Kidney (tissue), 13 donors: ENCODE measurements at regions not wholly inside any gene's neighbourhood (a gene's known extent, or its start where the extent isn't known, plus 50 kb on each side); places are given as distances from the start of the nearest gene placed in this dataset.
"Not testable (repeated sequence)": the region's sequence is repeated elsewhere in the genome, so short reads cannot be mapped to it uniquely, and the experiment has no call there.

Source experiments
- DNase-seq, 5 donors: peaks; one replicate each; pipeline ENCODE4 v3.0.0-alpha.2; 2013 to 2020
- FAIRE-seq: peaks from 2 replicates; lab custom pipeline; 2012; peaks lifted over from hg19 to GRCh38; lab: Jason Lieb, UNC
- H3K27ac ChIP-seq, 2 donors: one replicate each; pipeline ENCODE4 v1.7.0; 2013; ENCODE audit warnings: low read depth in 2 of 2, low read length in 2 of 2, inconsistent platforms in 1 of 2
- H3K27me3 ChIP-seq: one replicate; pipeline ENCODE4 v1.7.1; 2013; ENCODE audit warnings: low read length, inconsistent platforms; ENCODE audit not compliant: control insufficient read depth, insufficient read depth
- H3K36me3 ChIP-seq, 3 donors: one replicate each; pipeline versions ENCODE4 v1.7.0 to v1.7.1; 2013; ENCODE audit warnings: low read length in 3 of 3, control low read depth in 1 of 3, inconsistent platforms in 1 of 3; ENCODE audit not compliant: insufficient read depth in 3 of 3, control insufficient read depth in 2 of 3
- H3K4me1 ChIP-seq, 3 donors: one replicate each; pipeline versions ENCODE4 v1.7.0 to v1.7.1; 2013; ENCODE audit warnings: low read length in 3 of 3, inconsistent platforms in 1 of 3, low read depth in 1 of 3; ENCODE audit not compliant: control insufficient read depth in 2 of 3, insufficient read depth in 2 of 3
- H3K4me3 ChIP-seq, 3 donors: one replicate each; pipeline versions ENCODE4 v1.7.0 to v1.8.1; 2013; ENCODE audit warnings: low read length in 3 of 3, control low read depth in 1 of 3, inconsistent platforms in 1 of 3
- H3K9ac ChIP-seq, 3 donors: one replicate each; pipeline versions ENCODE4 v1.7.0 to v1.7.1; 2013; ENCODE audit warnings: low read length in 3 of 3, control low read depth in 1 of 3, inconsistent platforms in 1 of 3
- H3K9me3 ChIP-seq, 3 donors: one replicate each; pipeline versions ENCODE4 v1.7.0 to v1.7.1; 2013; ENCODE audit warnings: low read length in 3 of 3, control low read depth in 1 of 3, inconsistent platforms in 1 of 3; ENCODE audit not compliant: control insufficient read depth in 2 of 3, insufficient read depth in 1 of 3
- intact Hi-C: fragments of 100-400 bp; cut with DNase I; formaldehyde crosslinking; loops from one replicate; pipeline ENCODE4 v1.11.1; 2022
- TF ChIP-seq, protein P1 (sequence below): IDR thresholded peaks from 3 replicates; pipeline ENCODE4 v1.5.1; 2012; ENCODE audit warnings: mild to moderate bottlenecking, moderate library complexity, borderline replicate concordance; ENCODE audit not compliant: insufficient read depth; ENCODE audit errors: extremely low read depth
- donor health status: control.
- donor health status: control.
- donor health status: control.
- donor health status: control.
- donor health status: control.
- donor health status: DM: yes; HTN: yes; CAD: no.
- donor health status: Normal renal cell carcinoma (clear cell type).

DNA sequence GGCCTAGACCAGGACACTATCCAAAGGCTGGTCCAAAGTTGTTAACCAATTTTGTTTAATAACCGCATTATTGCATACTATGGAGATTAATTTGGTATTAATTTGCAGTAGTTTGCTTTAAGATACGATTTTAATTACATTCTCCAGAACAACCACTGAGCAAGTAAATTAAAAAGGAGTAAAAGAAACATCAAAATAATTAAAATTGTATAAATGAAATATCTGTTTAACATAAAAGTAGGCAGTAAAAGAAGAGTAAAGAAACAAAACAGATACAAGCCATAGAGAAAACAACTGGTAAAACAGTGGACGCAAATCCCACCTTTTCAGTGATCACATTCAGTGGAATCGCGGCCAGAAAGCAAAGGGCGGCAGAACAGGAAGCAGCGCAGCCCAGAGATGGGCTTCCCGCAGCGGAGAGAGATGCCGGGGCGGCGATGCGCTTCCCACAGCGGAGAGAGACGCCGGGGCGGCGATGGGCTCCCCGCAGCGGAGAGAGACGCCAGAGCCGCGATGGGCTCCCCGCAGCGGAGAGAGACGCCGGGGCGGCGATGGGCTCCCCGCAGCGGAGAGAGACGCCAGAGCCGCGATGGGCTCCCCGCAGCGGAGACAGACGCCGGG lies 176.8 kb downstream of the RTP5 start:
- no peak for FAIRE-seq
- DNase-seq: no peak
- Histone ChIP-seq H3K27me3 (peaks cover 6% of the 10 kb centered on the region), H3K4me1 (no peaks in the 10 kb centered on the region), H3K36me3 (no peaks in the 10 kb centered on the region), H3K9ac (no peak overlapping the region), H3K9me3 (no peaks in the 10 kb centered on the region), H3K4me3 (no peak overlapping the region), H3K27ac (no peak overlapping the region)
- TF ChIP-seq, protein P1, sequence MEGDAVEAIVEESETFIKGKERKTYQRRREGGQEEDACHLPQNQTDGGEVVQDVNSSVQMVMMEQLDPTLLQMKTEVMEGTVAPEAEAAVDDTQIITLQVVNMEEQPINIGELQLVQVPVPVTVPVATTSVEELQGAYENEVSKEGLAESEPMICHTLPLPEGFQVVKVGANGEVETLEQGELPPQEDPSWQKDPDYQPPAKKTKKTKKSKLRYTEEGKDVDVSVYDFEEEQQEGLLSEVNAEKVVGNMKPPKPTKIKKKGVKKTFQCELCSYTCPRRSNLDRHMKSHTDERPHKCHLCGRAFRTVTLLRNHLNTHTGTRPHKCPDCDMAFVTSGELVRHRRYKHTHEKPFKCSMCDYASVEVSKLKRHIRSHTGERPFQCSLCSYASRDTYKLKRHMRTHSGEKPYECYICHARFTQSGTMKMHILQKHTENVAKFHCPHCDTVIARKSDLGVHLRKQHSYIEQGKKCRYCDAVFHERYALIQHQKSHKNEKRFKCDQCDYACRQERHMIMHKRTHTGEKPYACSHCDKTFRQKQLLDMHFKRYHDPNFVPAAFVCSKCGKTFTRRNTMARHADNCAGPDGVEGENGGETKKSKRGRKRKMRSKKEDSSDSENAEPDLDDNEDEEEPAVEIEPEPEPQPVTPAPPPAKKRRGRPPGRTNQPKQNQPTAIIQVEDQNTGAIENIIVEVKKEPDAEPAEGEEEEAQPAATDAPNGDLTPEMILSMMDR: no peak
- intact Hi-C loops: no loop called here

DNA sequence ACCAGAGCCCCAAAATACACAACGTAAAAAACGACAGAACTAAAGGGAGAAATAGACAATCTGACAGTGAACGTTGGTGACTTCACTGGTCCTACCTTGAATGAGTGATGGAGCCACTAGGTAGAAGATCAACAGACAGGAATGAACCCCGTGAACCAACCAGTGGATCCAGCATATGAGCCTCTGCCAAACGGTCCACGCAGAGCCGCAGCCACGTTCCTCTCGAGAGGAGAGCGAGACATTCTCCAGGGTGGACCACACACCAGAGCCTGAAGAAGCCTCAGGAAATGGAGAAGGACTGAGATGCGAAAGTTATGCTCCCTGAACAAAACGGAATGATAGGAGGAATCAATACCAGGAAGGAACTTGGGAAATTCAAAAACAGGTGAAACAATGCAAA lies 178.4 kb downstream of the RTP5 start:
- TF ChIP-seq, protein P1: no peak
- Histone ChIP-seq H3K4me1 (no peaks in the 10 kb centered on the region), H3K9ac (no peak overlapping the region), H3K27me3 (peaks cover 6% of the 10 kb centered on the region), H3K36me3 (no peaks in the 10 kb centered on the region), H3K9me3 (no peaks in the 10 kb centered on the region), H3K4me3 (no peak overlapping the region), H3K27ac (no peak overlapping the region)
- intact Hi-C loops: no loop called here
- DNase-seq (no peak), FAIRE-seq (no peak)

DNA sequence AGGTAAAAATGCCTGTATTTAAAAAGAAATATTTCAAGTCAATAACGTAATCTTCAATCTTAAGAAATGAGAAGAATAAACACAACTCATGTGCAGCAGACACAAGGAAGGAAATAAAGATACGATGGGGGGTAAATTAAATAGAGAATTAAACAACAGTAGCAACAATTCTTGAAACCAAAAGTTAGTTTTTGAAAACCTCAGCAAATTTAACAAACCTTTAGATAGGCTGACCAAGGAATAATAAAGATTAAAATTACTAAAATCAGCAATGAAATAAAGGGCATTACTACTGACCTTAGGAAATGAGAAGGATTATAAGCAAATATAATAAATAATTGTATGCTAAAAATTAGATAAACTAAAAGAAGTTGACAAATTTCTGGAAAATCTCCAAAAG lies 178.9 kb downstream of the RTP5 start:
- H3K9me3 ChIP-seq: no peaks in the 10 kb centered on the region
- intact Hi-C loops: no loop called here
- no peaks in the 10 kb centered on the region for H3K36me3 ChIP-seq
- H3K4me3 ChIP-seq: no peak overlapping the region
- TF ChIP-seq, protein P1: no peak
- FAIRE-seq: no peak
- peaks cover 6% of the 10 kb centered on the region for H3K27me3 ChIP-seq
- no peaks in the 10 kb centered on the region for H3K4me1 ChIP-seq
- DNase-seq: no peak
- H3K9ac ChIP-seq: no peak overlapping the region
- no peak overlapping the region for H3K27ac ChIP-seq

DNA sequence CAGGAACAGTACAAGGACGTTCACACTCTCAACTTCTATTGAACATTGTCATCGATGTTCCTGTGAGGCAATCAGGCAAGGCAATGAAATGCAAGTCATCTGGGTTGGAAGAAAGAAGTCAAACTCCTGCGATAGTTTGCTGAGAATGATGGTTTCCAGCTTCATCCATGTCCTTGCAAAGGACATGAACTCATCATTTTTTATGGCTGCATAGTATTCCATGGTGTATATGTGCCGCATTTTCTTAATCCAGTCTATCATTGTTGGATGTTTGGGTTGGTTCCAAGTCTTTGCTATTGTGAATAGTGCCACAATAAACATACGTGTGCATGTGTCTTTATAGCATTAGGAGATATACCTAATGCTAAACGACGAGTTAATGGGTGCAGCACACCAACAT lies 180.0 kb downstream of the RTP5 start:
- H3K27me3 ChIP-seq, H3K4me1 ChIP-seq, intact Hi-C loops, H3K27ac ChIP-seq, DNase-seq, H3K9ac ChIP-seq, H3K36me3 ChIP-seq, H3K9me3 ChIP-seq, FAIRE-seq, H3K4me3 ChIP-seq: not testable (repeated sequence)
